Head of caudate nucleus (tissue), 42 donors: ENCODE measurements at regions not wholly inside any gene's neighbourhood (a gene's known extent, or its start where the extent isn't known, plus 50 kb on each side); places are given as distances from the start of the nearest gene placed in this dataset.
"Not testable (repeated sequence)": the region's sequence is repeated elsewhere in the genome, so short reads cannot be mapped to it uniquely, and the experiment has no call there.

Experiments used
- DNase-seq, 42 donors: peaks; one replicate each; pipeline versions ENCODE4 v3.0.0 to v3.0.0-alpha.2; 2020 to 2021; ENCODE audit warnings: mixed read lengths in 7 of 42
- intact Hi-C: fragments of 100-400 bp; cut with DNase I; formaldehyde crosslinking; loops from one replicate; pipeline ENCODE4 v1.15.0; 2022

GRCh38 chr12:41645624-41646023, 457.5 kb downstream of the PDZRN4 start:
- DNase-seq: no peak
- intact Hi-C loops: no loop called here

- intact Hi-C loops, DNase-seq: not testable (repeated sequence)
These were observed 454.7 kb downstream of the PDZRN4 start for GRCh38 chr12:41642808-41643207.

GRCh38 chr12:41636653-41637052, 448.5 kb downstream of the PDZRN4 start:
- DNase-seq: no peak
- intact Hi-C loops: no loop called here

- intact Hi-C loops: no loop called here
These were observed 447.7 kb downstream of the PDZRN4 start for GRCh38 chr12:41635626-41636364.

GRCh38 chr12:41634091-41634490, 446.0 kb downstream of the PDZRN4 start:
- intact Hi-C loops: no loop called here
- DNase-seq: no peak

More at GRCh38 chr12:41635626-41636364, 447.7 kb downstream of the PDZRN4 start:
- no peak for DNase-seq

- DNase-seq: no peak
- intact Hi-C loops: no loop called here
These were observed 441.5 kb downstream of the PDZRN4 start for GRCh38 chr12:41629611-41630010.

- DNase-seq: no peak
These were observed 439.4 kb downstream of the PDZRN4 start for GRCh38 chr12:41627476-41627875.

GRCh38 chr12:41624571-41624970, 436.5 kb downstream of the PDZRN4 start:
- intact Hi-C loops: no loop called here
- no peak for DNase-seq

More at GRCh38 chr12:41627476-41627875, 439.4 kb downstream of the PDZRN4 start:
- intact Hi-C loops: no loop called here
